ENCODE measurements at regions not wholly inside any gene's neighbourhood (a gene's known extent, or its start where the extent isn't known, plus 50 kb on each side); places are given as distances from the start of the nearest gene placed in this dataset.

- TF ChIP-seq CTCF (IDR thresholded peaks at IDR 0.05; ENCODE audit: poor library complexity, severe bottlenecking), result no peak
- TF ChIP-seq TAF1 (IDR thresholded peaks at IDR 0.05; ENCODE audit: low read depth), result no peak
- TF ChIP-seq EP300 (conservative IDR thresholded peaks at IDR 0.05; ENCODE audit: poor library complexity, severe bottlenecking), result no peak
- TF ChIP-seq REST (IDR thresholded peaks at IDR 0.05; ENCODE audit: borderline replicate concordance), result no peak
- TF ChIP-seq EZH2 (IDR thresholded peaks at IDR 0.05; ENCODE audit: borderline replicate concordance, insufficient read depth, low read length, poor library complexity, severe bottlenecking), result no peak
- TF ChIP-seq POLR2AphosphoS5 (IDR thresholded peaks at IDR 0.05), result no peak
- TF ChIP-seq SMC3 (conservative IDR thresholded peaks at IDR 0.05; ENCODE audit: poor library complexity), result no peak
Measured at GRCh38 chr10:56288403-56288802, 72.7 kb downstream of the ZWINT start.

Measured in neural cell (in vitro differentiated cells).